H1 (cell line): ENCODE measurements at regions not wholly inside any gene's neighbourhood (a gene's known extent, or its start where the extent isn't known, plus 50 kb on each side); places are given as distances from the start of the nearest gene placed in this dataset.

Experiments
- CTCF ChIA-PET: fragments of 300-600 bp; sonication (Branson Sonifier 250); formaldehyde crosslinking; loops from one replicate; lab custom pipeline; 2021; ENCODE audit not compliant: partially characterized antibody; lab: Charles Lee
- POLR2A ChIA-PET: fragments of 300-600 bp; sonication (Branson Sonifier 250); formaldehyde crosslinking; loops from one replicate; lab custom pipeline; 2021; ENCODE audit warnings: inconsistent platforms; ENCODE audit not compliant: partially characterized antibody; lab: Charles Lee
- DNase-seq, 2 experiments: peaks; one replicate each; pipeline versions ENCODE4 v3.0.0 to v3.0.0-alpha.2; 2010 to 2022; ENCODE audit warnings: low spot score in 2 of 2, low read depth in 1 of 2, mixed read lengths in 1 of 2
- FAIRE-seq: peaks from 2 replicates; lab custom pipeline; 2011; peaks lifted over from hg19 to GRCh38; lab: Jason Lieb, UNC
- H2AFZ ChIP-seq: 2 replicates; pipeline ENCODE4 v1.8.1; 2012; ENCODE audit warnings: low read length, inconsistent platforms
- H2AK5ac ChIP-seq: 2 replicates; pipeline ENCODE4 v1.6.1; 2013; ENCODE audit warnings: low read depth, low read length
- H2BK120ac ChIP-seq: replicated peaks from 2 replicates; pipeline ENCODE3; 2013; ENCODE audit warnings: low read depth, low read length, inconsistent platforms
- H2BK12ac ChIP-seq: 2 replicates; pipeline ENCODE4 v1.6.1; 2013; ENCODE audit warnings: low read depth, low read length
- H2BK15ac ChIP-seq: 2 replicates; pipeline ENCODE4 v1.6.1; 2013; ENCODE audit warnings: low read length
- H2BK20ac ChIP-seq: 2 replicates; pipeline ENCODE4 v1.6.1; 2013; ENCODE audit warnings: low read length
- H2BK5ac ChIP-seq: 2 replicates; pipeline ENCODE4 v1.6.1; 2013; ENCODE audit warnings: low read depth, low read length
- H3K14ac ChIP-seq: 2 replicates; pipeline ENCODE4 v1.6.1; 2013; ENCODE audit warnings: inconsistent platforms; ENCODE audit not compliant: insufficient read length
- H3K18ac ChIP-seq: 2 replicates; pipeline ENCODE4 v1.6.1; 2013; ENCODE audit warnings: low read length; ENCODE audit errors: extremely low read depth
- H3K23ac ChIP-seq: 2 replicates; pipeline ENCODE4 v1.6.1; 2013; ENCODE audit warnings: inconsistent platforms; ENCODE audit not compliant: insufficient read length
- H3K23me2 ChIP-seq: 2 replicates; pipeline ENCODE4 v1.6.1; 2013; ENCODE audit warnings: low read depth, low read length
- H3K27ac ChIP-seq: 2 replicates; pipeline ENCODE4 v1.6.1; 2011; ENCODE audit warnings: low read depth, low read length, inconsistent platforms
- H3K27me3 ChIP-seq, 4 experiments: replicated peaks in 1 of 4; 1 replicate in 1 of 4; 2 replicates in 3 of 4; pipeline versions ENCODE4 v1.6.1 to v1.8.1; 2011 to 2013; ENCODE audit warnings: low read length in 3 of 4, mild to moderate bottlenecking in 3 of 4, inconsistent platforms in 2 of 4, mixed read lengths in 2 of 4, moderate library complexity in 1 of 4; ENCODE audit not compliant: control insufficient read depth in 3 of 4, insufficient read depth in 3 of 4; ENCODE audit errors: extremely low read depth in 1 of 4
- H3K36me3 ChIP-seq, 4 experiments: 2 replicates each; pipeline versions ENCODE4 v1.6.1 to v1.8.1; 2011 to 2013; ENCODE audit warnings: mild to moderate bottlenecking in 4 of 4, low read length in 3 of 4, moderate library complexity in 2 of 4, control low read depth in 1 of 4, inconsistent platforms in 1 of 4; ENCODE audit not compliant: insufficient read depth in 4 of 4, control insufficient read depth in 2 of 4
- H3K4ac ChIP-seq: replicated peaks from 2 replicates; pipeline ENCODE3; 2013; ENCODE audit warnings: low read length, low read depth, mixed read lengths, inconsistent platforms; ENCODE audit not compliant: insufficient read length
- H3K4me1 ChIP-seq, 4 experiments: replicated peaks in 1 of 4; 1 replicate in 1 of 4; 2 replicates in 3 of 4; pipeline versions ENCODE4 v1.6.1 to v1.8.1; 2011 to 2013; ENCODE audit warnings: low read length in 3 of 4, inconsistent platforms in 2 of 4, mixed read lengths in 1 of 4; ENCODE audit not compliant: insufficient read depth in 4 of 4, control insufficient read depth in 3 of 4
- H3K4me2 ChIP-seq, 2 experiments: 2 replicates each; pipeline versions ENCODE4 v1.6.1 to v1.8.1; 2011 to 2013; ENCODE audit warnings: low read depth in 2 of 2, low read length in 2 of 2, control low read depth in 1 of 2, inconsistent platforms in 1 of 2, mild to moderate bottlenecking in 1 of 2; ENCODE audit not compliant: insufficient read depth in 1 of 2
- H3K4me3 ChIP-seq, 4 experiments: fragments of 200-600, 300-600 bp in 1 of 4; sonication (generic), shearing (Covaris generic), sonication (Bioruptor Twin) in 1 of 4; 2 replicates each; pipeline versions ENCODE4 v1.5.1 to v1.8.1; 2011 to 2016; ENCODE audit warnings: low read length in 4 of 4, low read depth in 3 of 4, control low read depth in 2 of 4, inconsistent platforms in 2 of 4, mild to moderate bottlenecking in 2 of 4, mixed read lengths in 1 of 4, moderate library complexity in 1 of 4; ENCODE audit not compliant: insufficient read depth in 2 of 4; ENCODE audit errors: extremely low read depth in 1 of 4
- H3K56ac ChIP-seq: replicated peaks from 2 replicates; pipeline ENCODE3; 2013; ENCODE audit warnings: low read depth, mild to moderate bottlenecking, mixed read lengths, low read length, inconsistent platforms; ENCODE audit not compliant: insufficient read length
- H3K79me1 ChIP-seq: 2 replicates; pipeline ENCODE4 v1.6.1; 2013; ENCODE audit warnings: low read depth, low read length, control low read depth
- H3K79me2 ChIP-seq, 2 experiments: 2 replicates each; pipeline versions ENCODE4 v1.6.1 to v1.8.1; 2012 to 2013; ENCODE audit warnings: low read length in 2 of 2, mild to moderate bottlenecking in 2 of 2, inconsistent platforms in 1 of 2; ENCODE audit not compliant: insufficient read depth in 2 of 2, control insufficient read depth in 1 of 2
- H3K9ac ChIP-seq, 4 experiments: replicated peaks in 1 of 4; 1 replicate in 1 of 4; 2 replicates in 3 of 4; pipeline versions ENCODE4 v1.6.1 to v1.8.1; 2011 to 2013; ENCODE audit warnings: low read depth in 3 of 4, low read length in 3 of 4, control low read depth in 2 of 4, mild to moderate bottlenecking in 2 of 4, moderate library complexity in 2 of 4, inconsistent platforms in 1 of 4; ENCODE audit errors: extremely low read depth in 1 of 4
- H3K9me3 ChIP-seq, 2 experiments: 2 replicates each; pipeline versions ENCODE4 v1.6.1 to v1.8.1; 2012 to 2013; ENCODE audit warnings: mild to moderate bottlenecking in 2 of 2, moderate library complexity in 2 of 2, control low read depth in 1 of 2, inconsistent platforms in 1 of 2, low read depth in 1 of 2, low read length in 1 of 2, mixed read lengths in 1 of 2; ENCODE audit not compliant: insufficient read depth in 2 of 2
- H4K20me1 ChIP-seq, 2 experiments: replicated peaks in 1 of 2; 2 replicates each; pipeline versions ENCODE3 to v1.8.1; 2011 to 2013; ENCODE audit warnings: inconsistent platforms in 2 of 2, low read length in 2 of 2, mild to moderate bottlenecking in 1 of 2; ENCODE audit not compliant: insufficient read depth in 2 of 2, control insufficient read depth in 1 of 2
- H4K5ac ChIP-seq: 2 replicates; pipeline ENCODE4 v1.6.1; 2013; ENCODE audit warnings: low read length, low read depth, mixed read lengths, inconsistent platforms; ENCODE audit not compliant: insufficient read length
- H4K8ac ChIP-seq: 2 replicates; pipeline ENCODE4 v1.8.0; 2013; ENCODE audit warnings: mild to moderate bottlenecking, moderate library complexity, low read length, inconsistent platforms; ENCODE audit not compliant: insufficient read depth; ENCODE audit errors: extremely low read depth
- H4K91ac ChIP-seq: replicated peaks from 2 replicates; pipeline ENCODE3; 2013; ENCODE audit warnings: low read length, mixed read lengths, inconsistent platforms; ENCODE audit not compliant: insufficient read length
- BRCA1 ChIP-seq: IDR thresholded peaks from 2 replicates; pipeline ENCODE4 v1.6.1; 2012; ENCODE audit warnings: low read depth, low read length, improper control_type of control experiment
- CREB1 ChIP-seq: IDR thresholded peaks from 2 replicates; pipeline ENCODE4 v1.6.1; 2012; ENCODE audit warnings: inconsistent platforms
- E2F6 ChIP-seq: IDR thresholded peaks from 2 replicates; pipeline ENCODE4 v1.6.1; 2012; ENCODE audit warnings: inconsistent platforms
- MAX ChIP-seq: IDR thresholded peaks from 2 replicates; pipeline ENCODE4 v1.6.1; 2012; ENCODE audit warnings: inconsistent platforms
- RAD21 ChIP-seq, 2 experiments: IDR thresholded peaks in 1 of 2; conservative IDR thresholded peaks in 1 of 2; 2 replicates each; pipeline ENCODE4 v1.6.1; 2011; ENCODE audit warnings: low read depth in 2 of 2, low read length in 2 of 2, improper control_type of control experiment in 1 of 2, inconsistent platforms in 1 of 2, mild to moderate bottlenecking in 1 of 2, moderate library complexity in 1 of 2
- SP1 ChIP-seq: IDR thresholded peaks from 2 replicates; pipeline ENCODE4 v1.6.1; 2011; ENCODE audit warnings: low read depth, low read length
- TAF1 ChIP-seq: IDR thresholded peaks from 2 replicates; pipeline ENCODE4 v1.6.1; 2011; ENCODE audit warnings: mild to moderate bottlenecking, low read depth, low read length
- TCF12 ChIP-seq: IDR thresholded peaks from 2 replicates; pipeline ENCODE4 v1.6.1; 2011; ENCODE audit warnings: low read depth, mild to moderate bottlenecking, low read length
- WGBS, 2 experiments: shearing (Covaris generic) in 1 of 2; methylation state at CpG; one replicate each; pipeline versions ENCODE4 v1.1.6 to v1.1.7; 2013 to 2015; ENCODE audit warnings: low lambda C conversion rate in 2 of 2, mixed read lengths in 2 of 2, inconsistent platforms in 1 of 2, low coverage in 1 of 2, missing lambda C conversion rate in 1 of 2; ENCODE audit not compliant: insufficient replicate concordance in 2 of 2, insufficient coverage in 1 of 2, insufficient read length in 1 of 2; ENCODE audit errors: extremely low coverage in 1 of 2, missing lambda C conversion rate in 1 of 2; 5-methylcytosine and 5-hydroxymethylcytosine counted together

- no peaks in the 10 kb centered on the region for H3K79me2 ChIP-seq
- H4K20me1 ChIP-seq: no peaks in the 10 kb centered on the region
- H2BK5ac ChIP-seq: no peak overlapping the region
- peaks cover 0 to 3% (median 1%) of the 10 kb centered on the region in 4 experiments; a peak in 6 of 7 replicates for H3K4me1 ChIP-seq
- H2AK5ac ChIP-seq: no peak overlapping the region
- H3K23ac ChIP-seq: no peak overlapping the region
- H3K27me3 ChIP-seq: no peaks in the 10 kb centered on the region; a peak in 2 of 7 replicates
- no peak overlapping the region for H2BK15ac ChIP-seq
- H3K56ac ChIP-seq: no peak overlapping the region
- no peak overlapping the region for H3K18ac ChIP-seq
- H3K36me3 ChIP-seq: no peaks in the 10 kb centered on the region
- DNase-seq: no peak
- ChIA-PET CTCF (interaction anchor here (1.4 kb wide), 1 partner anchor 53 kb away, joined by 8 read pairs; no protein-coding TSS in a partner anchor), POLR2A (interaction anchor here (0.9 kb wide), 1 partner anchor 63 kb away, joined by 4 read pairs; no protein-coding TSS in a partner anchor)
- H4K8ac ChIP-seq: no peak overlapping the region
- no peak overlapping the region for H3K9ac ChIP-seq
- H2AFZ ChIP-seq: no peak overlapping the region
- H2BK20ac ChIP-seq: no peak overlapping the region
- H3K9me3 ChIP-seq: no peaks in the 10 kb centered on the region
- H2BK12ac ChIP-seq: no peak overlapping the region
- no peak overlapping the region for H3K4me3 ChIP-seq
- no peak overlapping the region for H2BK120ac ChIP-seq
- no peak overlapping the region for H3K14ac ChIP-seq
- no peaks in the 10 kb centered on the region for H3K79me1 ChIP-seq
- H3K4ac ChIP-seq: no peak overlapping the region
- no peak for FAIRE-seq
- no peaks in the 10 kb centered on the region for H3K23me2 ChIP-seq
- H4K91ac ChIP-seq: no peak overlapping the region
- no peak overlapping the region for H3K27ac ChIP-seq
- no peak overlapping the region for H4K5ac ChIP-seq
- H3K4me2 ChIP-seq: no peak overlapping the region
- no peak for TF ChIP-seq RAD21 (IDR thresholded peaks at IDR 0.05 in 1 of 2, conservative IDR thresholded peaks at IDR 0.05 in 1 of 2; ENCODE audit: low read depth in 2 of 2, low read length in 2 of 2)
- no peak for TF ChIP-seq TAF1
- no peak for TF ChIP-seq CREB1
- TF ChIP-seq BRCA1: no peak
- no peak for TF ChIP-seq TCF12
- no peak for TF ChIP-seq E2F6
- no peak for TF ChIP-seq SP1
- no peak for TF ChIP-seq MAX
- TF ChIP-seq, all 59 proteins: peak for 0
- WGBS, 2 experiments: 93% methylated on average over 7 of the region's 7 CpGs; no CpG with 5 or more reads in 1 of the 2 experiments
Measured at GRCh38 chr2:10215393-10215935, 87.2 kb upstream of the HPCAL1 start.
